HEK293 (cell line): ENCODE measurements at regions not wholly inside any gene's neighbourhood (a gene's known extent, or its start where the extent isn't known, plus 50 kb on each side); places are given as distances from the start of the nearest gene placed in this dataset.

Experiments
- GFI1B ChIP-seq: fragments of 450-650 bp; formaldehyde crosslinking; IDR thresholded peaks from 2 replicates; pipeline ENCODE4 v1.5.1; 2016; ENCODE audit warnings: missing biosample characterization, missing genetic modification characterization
- ZNF133 ChIP-seq: fragments of 450-650 bp; formaldehyde crosslinking; IDR thresholded peaks from 2 replicates; pipeline ENCODE4 v1.5.1; 2016; ENCODE audit warnings: missing biosample characterization, missing genetic modification characterization
- ZNF23 ChIP-seq: fragments of 450-650 bp; formaldehyde crosslinking; IDR thresholded peaks from 2 replicates; pipeline ENCODE4 v1.5.1; 2016; ENCODE audit warnings: missing biosample characterization, missing genetic modification characterization, borderline replicate concordance
- ZNF292 ChIP-seq: fragments of 450-650 bp; formaldehyde crosslinking; IDR thresholded peaks from 2 replicates; pipeline ENCODE4 v1.5.1; 2016; ENCODE audit warnings: low read depth, missing biosample characterization, missing genetic modification characterization, borderline replicate concordance
- ZNF433 ChIP-seq: fragments of 450-650 bp; formaldehyde crosslinking; IDR thresholded peaks from 2 replicates; pipeline ENCODE4 v1.5.1; 2016; ENCODE audit warnings: missing biosample characterization, missing genetic modification characterization, low read depth
- TF ChIP-seq, protein P1 (sequence below): fragments of 450-650 bp; formaldehyde crosslinking; IDR thresholded peaks from 2 replicates; pipeline ENCODE4 v1.5.1; 2016; ENCODE audit warnings: missing biosample characterization, missing genetic modification characterization
- TF ChIP-seq, protein P2 (sequence below): fragments of 450-650 bp; formaldehyde crosslinking; IDR thresholded peaks from 2 replicates; pipeline ENCODE4 v1.5.1; 2016; ENCODE audit warnings: missing biosample characterization, missing genetic modification characterization

DNA sequence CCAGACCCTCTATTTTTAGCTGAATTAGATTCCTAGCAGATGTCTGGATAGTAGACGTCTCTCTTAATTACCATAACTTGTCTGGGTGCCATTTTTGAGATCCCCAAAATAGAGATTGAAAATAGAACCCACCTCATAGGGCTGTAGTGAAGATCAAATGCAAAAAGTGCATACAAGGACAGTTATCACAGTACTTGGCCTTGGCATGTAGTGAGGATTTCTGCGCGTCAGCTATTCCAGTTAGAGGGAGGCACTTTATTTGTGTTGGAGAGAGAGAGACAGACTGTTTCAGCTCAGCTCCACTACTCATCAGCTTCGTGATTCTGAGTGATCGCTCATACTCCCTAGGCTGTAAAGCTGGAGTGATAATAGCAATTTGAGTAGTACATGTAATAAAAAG lies 59.6 kb upstream of the CDH13 start:
- TF ChIP-seq, protein P1, sequence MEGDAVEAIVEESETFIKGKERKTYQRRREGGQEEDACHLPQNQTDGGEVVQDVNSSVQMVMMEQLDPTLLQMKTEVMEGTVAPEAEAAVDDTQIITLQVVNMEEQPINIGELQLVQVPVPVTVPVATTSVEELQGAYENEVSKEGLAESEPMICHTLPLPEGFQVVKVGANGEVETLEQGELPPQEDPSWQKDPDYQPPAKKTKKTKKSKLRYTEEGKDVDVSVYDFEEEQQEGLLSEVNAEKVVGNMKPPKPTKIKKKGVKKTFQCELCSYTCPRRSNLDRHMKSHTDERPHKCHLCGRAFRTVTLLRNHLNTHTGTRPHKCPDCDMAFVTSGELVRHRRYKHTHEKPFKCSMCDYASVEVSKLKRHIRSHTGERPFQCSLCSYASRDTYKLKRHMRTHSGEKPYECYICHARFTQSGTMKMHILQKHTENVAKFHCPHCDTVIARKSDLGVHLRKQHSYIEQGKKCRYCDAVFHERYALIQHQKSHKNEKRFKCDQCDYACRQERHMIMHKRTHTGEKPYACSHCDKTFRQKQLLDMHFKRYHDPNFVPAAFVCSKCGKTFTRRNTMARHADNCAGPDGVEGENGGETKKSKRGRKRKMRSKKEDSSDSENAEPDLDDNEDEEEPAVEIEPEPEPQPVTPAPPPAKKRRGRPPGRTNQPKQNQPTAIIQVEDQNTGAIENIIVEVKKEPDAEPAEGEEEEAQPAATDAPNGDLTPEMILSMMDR = no peak
- TF ChIP-seq, protein P2, sequence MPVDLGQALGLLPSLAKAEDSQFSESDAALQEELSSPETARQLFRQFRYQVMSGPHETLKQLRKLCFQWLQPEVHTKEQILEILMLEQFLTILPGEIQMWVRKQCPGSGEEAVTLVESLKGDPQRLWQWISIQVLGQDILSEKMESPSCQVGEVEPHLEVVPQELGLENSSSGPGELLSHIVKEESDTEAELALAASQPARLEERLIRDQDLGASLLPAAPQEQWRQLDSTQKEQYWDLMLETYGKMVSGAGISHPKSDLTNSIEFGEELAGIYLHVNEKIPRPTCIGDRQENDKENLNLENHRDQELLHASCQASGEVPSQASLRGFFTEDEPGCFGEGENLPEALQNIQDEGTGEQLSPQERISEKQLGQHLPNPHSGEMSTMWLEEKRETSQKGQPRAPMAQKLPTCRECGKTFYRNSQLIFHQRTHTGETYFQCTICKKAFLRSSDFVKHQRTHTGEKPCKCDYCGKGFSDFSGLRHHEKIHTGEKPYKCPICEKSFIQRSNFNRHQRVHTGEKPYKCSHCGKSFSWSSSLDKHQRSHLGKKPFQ (tag by site-specific recombination) = no peak
- no peak for TF ChIP-seq ZNF433 (tag by site-specific recombination)
- TF ChIP-seq GFI1B (tag by site-specific recombination) = no peak
- no peak for TF ChIP-seq ZNF133
- no peak for TF ChIP-seq ZNF23 (tag by site-specific recombination)
- TF ChIP-seq ZNF292 (tag by site-specific recombination) = no peak
